CD4-positive, alpha-beta T cell treated with Interleukin-2 at 100 ng/mL for 4 hours (primary cell): ENCODE measurements at regions not wholly inside any gene's neighbourhood (a gene's known extent, or its start where the extent isn't known, plus 50 kb on each side); places are given as distances from the start of the nearest gene placed in this dataset.
"Not testable (repeated sequence)": the region's sequence is repeated elsewhere in the genome, so short reads cannot be mapped to it uniquely, and the experiment has no call there.

Experiments
- DNase-seq: peaks from one replicate; pipeline ENCODE4 v3.0.0-alpha.2; 2020; ENCODE audit warnings: low spot score

- DNase-seq, result no peak
Measured at GRCh38 chr5:97544678-97545077, 361.6 kb upstream of the RIOK2 start.

DNA sequence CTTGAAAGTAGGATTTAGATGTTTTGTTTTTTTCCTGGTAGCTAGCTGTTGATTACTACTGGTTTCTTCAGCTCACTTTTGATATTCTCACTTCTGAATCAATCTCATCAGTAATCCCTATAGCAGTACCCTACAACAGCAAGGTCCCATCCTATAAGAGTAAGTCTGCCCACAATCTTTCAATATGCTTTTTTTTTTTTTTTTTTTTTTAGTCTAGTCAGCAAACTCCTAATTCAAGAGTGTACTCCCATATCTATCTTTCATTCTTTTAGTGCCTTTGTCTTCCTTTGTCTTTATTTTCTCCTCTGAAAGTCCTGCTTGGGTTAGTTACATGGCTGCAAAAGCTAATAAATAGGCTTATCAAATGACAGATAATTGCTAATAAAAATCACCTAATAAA is 362.4 kb upstream of the RIOK2 start:
- DNase-seq, result no peak

DNA sequence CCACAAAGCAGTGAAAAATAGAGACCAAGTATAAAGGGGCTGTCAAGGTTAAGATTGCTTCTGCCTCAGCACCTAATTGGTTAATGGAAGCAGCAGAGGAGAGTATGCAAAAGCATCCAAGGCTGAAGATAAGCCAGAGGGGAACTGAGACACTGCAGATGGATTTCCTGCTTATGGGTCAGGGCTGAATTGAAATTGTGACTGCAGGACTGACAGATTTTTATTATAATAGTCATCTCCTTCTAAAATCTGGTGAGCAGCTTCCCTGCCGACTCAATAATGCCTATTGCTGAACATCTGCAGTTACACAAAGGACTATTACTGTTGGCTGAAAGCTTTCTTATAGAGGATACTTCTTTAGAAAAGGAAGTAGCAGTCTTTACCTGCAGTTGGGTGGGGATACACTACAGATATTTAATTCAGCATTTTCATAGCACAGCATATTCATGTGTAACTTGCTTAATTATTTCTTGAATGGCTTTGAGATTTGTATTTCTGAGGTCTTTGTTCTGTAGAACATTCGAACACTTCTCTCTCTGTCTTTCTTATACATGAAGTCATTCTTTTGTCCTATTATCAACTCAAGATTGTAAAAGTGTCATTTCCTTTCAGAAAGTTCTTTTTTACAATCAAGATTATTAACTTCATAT is 363.0 kb upstream of the RIOK2 start:
- DNase-seq, result no peak

DNA sequence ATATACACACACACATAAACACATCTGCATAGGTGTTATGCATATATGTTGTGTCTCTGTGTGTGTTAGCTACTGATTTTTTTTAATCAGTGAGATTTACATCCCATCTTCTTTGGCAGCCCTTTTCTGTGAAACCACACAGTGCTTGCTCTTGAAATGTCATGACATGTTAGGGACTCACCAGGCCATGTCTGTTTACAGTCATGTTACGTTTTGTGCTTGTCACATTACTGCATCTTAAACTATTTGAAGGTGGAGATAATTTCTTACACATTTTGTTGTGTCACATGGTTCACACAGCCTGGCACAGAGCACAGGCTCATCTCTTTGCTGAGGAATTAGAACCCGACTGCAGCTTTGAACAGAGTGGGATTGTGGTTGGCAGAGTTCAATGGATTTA is 364.4 kb upstream of the RIOK2 start:
- no peak for DNase-seq

DNA sequence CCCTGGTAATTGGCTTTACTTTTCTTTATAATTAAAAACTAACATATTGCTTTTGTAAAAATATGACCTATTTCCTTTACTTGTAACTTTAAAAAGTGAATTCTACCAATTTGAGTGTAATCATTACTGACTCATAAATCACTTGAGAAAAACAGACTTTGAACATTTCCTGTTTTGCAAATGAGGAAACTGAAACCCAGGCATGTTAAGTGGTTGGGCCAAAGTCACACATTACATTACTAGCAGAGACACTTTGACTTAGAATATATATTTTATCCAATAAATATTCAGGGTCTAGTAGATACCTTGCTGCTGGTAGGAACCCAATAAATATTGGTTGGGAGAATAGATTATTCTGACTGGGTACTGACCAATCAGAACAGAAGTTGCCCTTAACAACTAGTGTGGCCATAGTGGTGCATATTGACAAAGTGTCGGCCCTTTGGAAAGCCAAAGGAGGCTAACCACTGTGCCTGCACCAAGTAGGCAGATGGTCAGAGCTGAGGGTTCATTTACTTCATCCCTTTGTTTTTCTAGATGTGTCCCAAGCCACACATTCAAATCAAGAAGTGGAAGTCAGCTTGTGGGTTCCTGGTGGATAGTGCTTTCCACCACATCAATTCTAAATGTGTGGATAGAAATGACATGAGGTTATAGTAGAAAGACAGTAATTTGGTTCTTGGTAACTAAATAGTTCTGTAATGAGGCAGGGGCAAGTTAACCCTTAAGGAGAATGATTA is 365.1 kb upstream of the RIOK2 start:
- DNase-seq, result peak; percentile 11

GRCh38 chr5:97548739-97549080 is 365.7 kb upstream of the RIOK2 start:
- no peak for DNase-seq

- DNase-seq, result no peak
Measured at GRCh38 chr5:97549496-97549895, 366.4 kb upstream of the RIOK2 start.

DNA sequence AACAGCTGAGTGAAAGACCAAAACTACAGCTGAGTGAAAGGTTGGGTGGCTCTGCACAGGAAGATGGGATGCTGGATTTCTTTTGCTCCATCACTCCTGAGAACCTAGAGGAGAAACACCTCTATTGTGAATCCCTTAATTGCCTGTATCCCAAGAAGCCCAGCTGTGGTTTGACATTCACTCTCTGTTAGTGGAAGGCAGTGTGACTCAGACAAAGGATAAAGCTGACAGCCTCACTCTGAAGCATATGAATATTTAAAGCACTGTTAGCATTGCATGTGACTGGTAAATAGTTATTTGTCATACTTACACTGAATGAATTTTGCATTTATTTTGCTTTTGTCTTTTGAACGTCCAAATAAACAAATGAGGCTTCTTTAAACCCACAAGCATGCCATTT is 367.1 kb upstream of the RIOK2 start:
- no peak for DNase-seq

DNA sequence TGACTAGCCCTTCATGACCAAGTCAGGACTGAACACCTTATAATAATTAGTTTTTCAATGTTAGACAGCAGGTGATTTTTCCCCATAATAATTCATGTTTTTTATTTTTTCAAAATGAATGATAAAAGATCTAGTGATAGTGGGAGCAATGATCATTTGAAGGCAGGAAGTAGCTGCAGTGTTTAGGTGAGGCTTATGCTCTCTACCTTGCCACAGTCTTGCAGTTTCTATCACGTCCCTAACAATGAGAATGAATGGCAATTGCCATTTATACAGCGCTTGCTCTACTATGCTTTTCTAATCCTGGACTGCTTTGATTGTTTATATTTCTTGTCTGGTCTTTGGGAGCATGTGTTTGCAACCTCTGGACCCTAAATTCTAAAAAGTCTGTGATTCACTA is 367.8 kb upstream of the RIOK2 start:
- DNase-seq, result no peak

GRCh38 chr5:97553604-97554452 is 370.8 kb upstream of the RIOK2 start:
- no peak for DNase-seq

- DNase-seq, result no peak
Measured at GRCh38 chr5:97554977-97555643, 372.1 kb upstream of the RIOK2 start.

GRCh38 chr5:97555644-97555981 is 372.6 kb upstream of the RIOK2 start:
- DNase-seq, result no peak

DNA sequence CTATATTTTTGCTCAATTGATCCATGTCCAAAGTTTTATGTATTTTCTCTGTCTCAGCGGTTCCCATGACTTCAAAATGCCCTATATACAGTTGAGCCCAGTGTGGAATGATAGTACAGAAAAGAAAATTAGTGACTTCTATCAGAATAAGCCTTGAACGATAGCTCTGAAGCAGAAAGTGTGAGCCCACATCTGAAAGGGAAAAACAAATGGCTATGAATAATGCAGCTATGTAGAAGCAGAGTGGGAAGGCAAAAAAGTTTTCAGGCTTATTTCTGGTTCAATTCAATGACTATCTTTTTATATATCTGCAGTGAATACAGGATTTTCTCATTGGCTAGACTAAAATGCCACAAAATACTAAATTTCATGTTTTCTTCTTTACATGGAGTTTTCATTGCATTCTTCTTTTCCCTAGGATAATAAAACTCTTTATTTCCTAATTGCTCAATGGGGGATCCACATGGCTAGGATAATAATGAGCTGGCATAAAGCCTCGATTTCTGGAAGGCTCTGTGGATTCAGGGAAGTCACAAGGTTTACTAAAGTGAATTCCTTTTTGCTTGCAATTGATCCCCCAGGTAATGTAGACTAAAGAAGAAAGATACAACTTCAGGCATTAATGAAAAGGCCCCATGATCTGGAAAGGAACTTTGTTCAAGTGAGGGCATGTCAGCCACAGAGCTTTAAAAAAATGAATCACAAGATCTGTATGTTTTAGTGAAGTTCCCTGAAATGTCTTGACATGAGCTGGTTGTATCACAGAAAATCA is 377.0 kb upstream of the RIOK2 start:
- no peak for DNase-seq

- no peak for DNase-seq
Measured at GRCh38 chr5:97560599-97560993, 377.5 kb upstream of the RIOK2 start.

GRCh38 chr5:97563050-97563657 is 380.1 kb upstream of the RIOK2 start:
- DNase-seq, result no peak

DNA sequence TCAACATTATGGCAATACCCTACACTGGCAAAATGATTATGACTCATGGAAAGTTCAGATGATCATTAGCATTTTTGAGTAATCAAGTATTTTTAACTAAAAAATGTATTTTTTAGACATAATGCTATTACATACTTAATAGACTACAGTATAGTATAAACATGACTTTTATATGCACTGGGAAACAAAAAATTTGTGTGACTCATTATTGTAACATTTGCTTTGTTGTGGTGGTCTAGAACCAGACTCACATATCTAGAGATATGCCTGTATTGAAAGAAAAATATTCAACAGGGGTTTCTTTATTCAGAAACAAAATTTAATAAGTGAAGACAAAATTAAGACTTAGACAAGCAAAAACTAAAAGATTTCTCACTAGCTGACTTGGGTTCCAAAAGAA is 385.3 kb upstream of the RIOK2 start:
- no peak for DNase-seq

DNA sequence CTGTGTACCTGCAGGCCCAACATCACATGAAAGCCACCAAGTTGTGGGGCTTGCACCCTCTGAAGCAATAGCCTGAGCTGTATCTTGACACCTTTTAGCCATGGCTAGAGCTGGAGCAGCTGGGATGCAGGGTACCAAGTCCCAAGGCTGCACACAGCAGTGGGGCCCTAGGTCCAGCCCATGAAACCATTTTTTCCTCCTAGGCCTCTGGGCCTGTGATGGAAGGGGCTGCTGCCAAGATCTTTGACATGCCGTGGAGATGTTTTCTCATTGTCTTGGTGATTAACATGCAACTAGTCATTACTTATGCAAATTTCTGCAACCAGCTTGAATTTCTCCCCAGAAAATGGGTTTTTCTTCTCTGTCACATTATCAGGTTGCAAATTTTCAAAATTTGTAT is 387.2 kb upstream of the RIOK2 start:
- no peak for DNase-seq

DNA sequence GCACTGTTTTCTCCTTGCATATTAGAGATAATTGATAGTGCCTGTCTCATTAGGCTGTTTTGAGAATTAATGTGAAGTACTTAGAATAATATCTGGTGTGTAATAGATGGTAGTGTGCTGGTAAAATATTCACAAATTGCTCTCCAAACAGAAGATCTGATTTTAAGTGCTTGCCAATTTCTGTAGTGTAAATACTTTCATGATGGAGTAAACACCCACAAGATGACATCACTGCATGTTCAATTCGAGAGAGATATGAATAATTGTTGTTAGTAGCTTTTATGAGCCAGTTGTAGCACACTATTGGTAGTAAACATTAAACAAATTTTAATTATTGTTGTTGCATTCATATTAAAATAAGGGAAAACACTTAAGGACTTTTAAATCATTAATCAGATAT is 392.3 kb upstream of the RIOK2 start:
- DNase-seq, result no peak

DNA sequence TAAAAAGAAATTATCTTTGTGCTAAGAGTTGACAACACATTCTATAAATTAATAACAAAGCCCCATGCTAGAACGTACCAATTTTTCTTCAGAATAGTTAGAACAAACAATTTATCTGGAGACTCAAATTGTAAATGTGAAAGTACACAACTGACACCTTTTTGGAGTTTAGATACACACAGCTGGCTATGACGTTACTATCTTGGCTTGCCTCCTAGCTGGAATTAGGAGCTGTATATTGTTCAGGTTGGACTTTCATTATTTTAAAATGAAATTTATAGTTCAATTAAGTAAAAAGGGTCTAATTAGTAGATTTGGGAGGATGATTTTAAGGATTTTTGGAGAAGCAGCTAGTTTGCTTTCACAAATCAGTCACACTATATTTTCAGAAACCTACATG is 393.9 kb upstream of the RIOK2 start:
- DNase-seq, result no peak

- DNase-seq, result not testable (repeated sequence)
Measured at GRCh38 chr5:97579977-97580376, 396.9 kb upstream of the RIOK2 start.

GRCh38 chr5:97580746-97581145 is 397.7 kb upstream of the RIOK2 start:
- no peak for DNase-seq

- DNase-seq, result no peak
Measured at GRCh38 chr5:97591781-97592180, 408.7 kb upstream of the RIOK2 start.
